NCI-H1092 treated with DMSO at 0.1 percent for 48 hours (cell line): ENCODE measurements at regions not wholly inside any gene's neighbourhood (a gene's known extent, or its start where the extent isn't known, plus 50 kb on each side); places are given as distances from the start of the nearest gene placed in this dataset.
A peak's percentile ranks its signal among the peaks of the same experiment; 100 is the strongest.
"Not testable (repeated sequence)": the region's sequence is repeated elsewhere in the genome, so short reads cannot be mapped to it uniquely, and the experiment has no call there.

Source experiments
- DNase-seq: peaks from one replicate; lab custom pipeline; 2025; lab: John Stamatoyannopoulos, UW

GRCh38 chr18:30709595-30709994 lies 332.9 kb downstream of the DSC3 start:
- no peak for DNase-seq

DNA sequence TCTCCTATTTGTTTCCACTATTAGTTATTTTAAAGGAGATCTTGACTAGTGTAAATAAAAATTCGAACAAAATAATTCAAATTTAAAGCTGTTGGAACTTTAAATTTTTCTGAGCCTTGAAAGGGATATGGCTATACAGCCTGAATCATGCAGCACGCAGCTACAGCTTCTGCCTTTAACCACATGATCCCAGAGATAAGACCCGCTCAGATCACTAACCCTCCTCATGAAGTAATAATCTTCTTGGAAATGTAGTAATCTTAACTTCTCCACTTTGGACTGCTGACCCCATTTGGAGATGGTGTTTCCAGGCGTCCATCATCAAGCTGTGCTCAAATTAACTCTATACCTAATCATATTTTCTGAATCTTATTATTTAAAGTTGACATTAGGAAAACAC lies 336.6 kb downstream of the DSC3 start:
- DNase-seq, result no peak

- no peak for DNase-seq
These were observed 344.0 kb downstream of the DSC3 start for GRCh38 chr18:30698571-30698970.

DNA sequence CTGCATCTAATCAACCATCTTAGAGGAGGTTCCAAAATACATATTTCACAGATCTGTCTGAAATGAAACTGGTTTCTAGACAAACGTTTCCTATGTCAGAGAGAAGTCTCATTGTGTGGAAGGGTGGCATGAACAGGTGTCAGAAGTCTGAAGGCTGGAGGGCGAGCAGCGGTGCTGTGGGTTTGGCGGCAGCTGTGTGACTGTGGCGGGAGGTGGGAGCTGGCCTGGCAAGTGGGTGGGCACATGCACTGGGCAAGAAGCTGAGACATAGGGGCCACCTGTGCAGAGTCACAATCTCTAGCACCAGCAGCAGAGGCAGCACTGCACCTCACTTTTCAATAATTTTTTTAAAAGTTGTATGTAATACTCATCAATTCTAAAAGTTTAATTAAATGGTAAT lies 346.3 kb downstream of the DSC3 start:
- DNase-seq, result no peak

- no peak for DNase-seq
These were observed 347.8 kb downstream of the DSC3 start for GRCh38 chr18:30694773-30695172.

- no peak for DNase-seq
These were observed 353.3 kb downstream of the DSC3 start for GRCh38 chr18:30689216-30689615.

GRCh38 chr18:30687501-30687900 lies 355.0 kb downstream of the DSC3 start:
- no peak for DNase-seq

DNA sequence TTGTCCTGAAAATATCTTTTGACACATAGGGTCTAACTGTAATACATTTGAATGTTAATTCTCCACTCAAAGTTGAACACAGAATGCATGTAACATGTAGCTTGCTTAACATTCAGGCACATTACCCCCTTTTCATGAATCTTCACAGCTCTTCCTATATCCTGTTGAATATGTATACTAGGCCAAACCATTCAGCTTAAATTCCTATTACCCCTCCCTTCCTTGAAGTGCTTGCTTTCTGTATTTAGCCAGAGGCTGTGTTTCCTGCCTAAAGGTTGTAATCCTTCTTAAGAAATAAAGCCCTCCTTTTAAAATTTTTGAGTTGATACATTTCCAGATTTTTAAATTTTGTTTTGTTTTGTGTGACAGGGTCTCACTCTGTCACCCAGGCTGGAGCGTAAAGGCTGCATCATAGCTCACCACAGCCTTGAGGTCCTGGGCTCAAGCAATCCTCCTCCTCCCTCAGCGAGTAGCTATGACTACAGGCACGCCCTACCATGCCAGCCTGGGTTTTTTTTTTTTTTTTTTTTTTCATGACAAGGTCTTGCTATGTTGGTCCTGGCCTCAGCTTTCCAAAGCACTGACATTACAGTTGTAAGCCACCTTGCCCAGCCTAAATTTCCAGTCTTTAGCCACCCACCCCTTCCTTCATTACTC lies 357.6 kb downstream of the DSC3 start:
- no peak for DNase-seq

GRCh38 chr18:30683836-30684235 lies 358.7 kb downstream of the DSC3 start:
- no peak for DNase-seq

DNA sequence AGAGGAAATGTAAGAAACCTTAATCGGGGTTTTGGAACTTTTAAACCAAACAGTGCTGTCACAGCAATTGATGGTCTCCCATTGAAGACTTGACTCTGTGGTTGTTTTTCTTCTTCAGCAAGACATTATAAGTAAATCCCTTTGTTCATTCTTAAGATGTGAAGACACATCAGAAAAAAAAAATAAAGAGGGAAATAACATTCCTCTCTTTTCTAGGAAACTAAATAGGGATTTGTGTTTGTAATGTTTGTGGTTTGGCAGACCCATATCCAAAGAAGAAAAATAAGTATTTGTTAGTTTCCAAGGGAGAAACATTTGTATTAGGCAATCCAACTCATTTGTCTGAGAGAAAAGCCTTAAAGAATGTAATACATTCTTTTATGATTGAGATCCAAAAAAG lies 359.9 kb downstream of the DSC3 start:
- DNase-seq, result no peak

DNA sequence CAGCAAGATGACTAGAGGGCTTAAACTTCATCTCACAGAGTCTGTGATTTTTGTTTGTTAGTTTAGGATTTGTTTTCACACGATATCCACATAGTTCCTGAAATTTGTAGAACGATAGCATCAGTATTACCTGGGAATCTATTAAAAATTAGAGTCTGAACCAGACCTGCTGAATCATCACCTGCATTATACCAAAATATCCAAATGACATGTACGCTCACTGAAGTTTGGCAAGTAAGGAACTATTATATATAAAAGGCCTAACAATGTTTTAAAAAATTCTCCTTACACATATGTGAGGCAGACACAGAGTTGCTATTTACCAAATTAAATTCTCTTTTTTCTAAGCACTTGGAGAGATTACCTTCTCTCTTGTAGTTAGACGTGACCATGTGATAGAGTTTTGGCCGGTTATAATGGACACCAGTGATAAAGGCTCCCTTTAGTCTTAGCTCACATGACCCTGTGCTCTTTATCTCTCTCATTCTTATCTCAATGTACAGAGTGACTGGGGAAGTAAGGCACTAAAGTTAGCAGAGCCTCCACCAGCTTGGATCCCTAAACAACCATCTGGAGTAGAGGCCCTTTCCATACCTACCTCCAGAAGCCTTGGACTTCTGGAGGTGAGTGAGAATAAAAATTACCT lies 363.1 kb downstream of the DSC3 start:
- DNase-seq, result no peak

GRCh38 chr18:30677813-30678212 lies 364.7 kb downstream of the DSC3 start:
- not testable (repeated sequence) for DNase-seq

GRCh38 chr18:30676053-30676480 lies 366.5 kb downstream of the DSC3 start:
- peak; percentile 33 for DNase-seq

GRCh38 chr18:30675493-30675892 lies 367.0 kb downstream of the DSC3 start:
- no peak for DNase-seq

GRCh38 chr18:30675072-30675471 lies 367.5 kb downstream of the DSC3 start:
- DNase-seq, result no peak

DNA sequence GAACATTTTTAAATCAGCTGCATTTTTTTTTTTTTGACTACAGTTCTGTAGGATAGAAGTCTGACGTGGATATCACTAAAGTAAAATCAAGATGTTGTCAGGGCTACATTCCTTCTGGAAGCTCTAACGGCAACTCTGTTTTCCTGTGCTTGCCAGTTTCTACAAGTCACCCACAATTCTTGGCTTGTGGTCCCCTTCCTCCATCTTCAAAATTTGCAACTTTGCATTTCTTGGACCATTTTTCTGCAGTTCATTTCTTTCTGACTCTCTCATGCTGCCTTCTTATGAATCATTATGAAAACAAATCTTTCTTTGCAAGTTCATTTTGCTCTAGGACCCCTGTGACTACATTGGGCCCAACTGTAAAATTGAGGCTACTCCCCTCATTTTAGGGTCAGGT lies 367.9 kb downstream of the DSC3 start:
- no peak for DNase-seq

GRCh38 chr18:30672439-30672838 lies 370.1 kb downstream of the DSC3 start:
- not testable (repeated sequence) for DNase-seq

DNA sequence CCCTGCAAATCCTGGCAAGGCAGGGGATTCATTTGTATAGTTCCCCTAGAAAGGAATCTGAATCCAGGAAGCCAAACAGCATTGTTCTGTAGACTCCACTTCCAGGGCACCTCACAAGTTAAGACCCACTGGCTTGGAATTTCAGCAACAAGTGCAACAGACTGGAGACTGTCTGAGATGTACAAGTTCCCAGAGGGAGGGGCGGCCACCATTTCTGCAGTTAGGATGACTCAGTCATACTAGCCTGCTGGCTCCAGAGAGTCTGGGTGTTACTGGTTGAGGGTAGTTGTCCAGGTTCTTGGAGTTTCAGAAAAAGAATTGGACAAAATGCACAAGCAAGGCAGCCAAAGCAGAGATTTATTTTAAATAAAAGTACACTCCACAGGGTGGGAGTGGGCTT lies 384.2 kb downstream of the DSC3 start:
- DNase-seq, result no peak

GRCh38 chr18:30652387-30652786 lies 390.2 kb downstream of the DSC3 start:
- no peak for DNase-seq

DNA sequence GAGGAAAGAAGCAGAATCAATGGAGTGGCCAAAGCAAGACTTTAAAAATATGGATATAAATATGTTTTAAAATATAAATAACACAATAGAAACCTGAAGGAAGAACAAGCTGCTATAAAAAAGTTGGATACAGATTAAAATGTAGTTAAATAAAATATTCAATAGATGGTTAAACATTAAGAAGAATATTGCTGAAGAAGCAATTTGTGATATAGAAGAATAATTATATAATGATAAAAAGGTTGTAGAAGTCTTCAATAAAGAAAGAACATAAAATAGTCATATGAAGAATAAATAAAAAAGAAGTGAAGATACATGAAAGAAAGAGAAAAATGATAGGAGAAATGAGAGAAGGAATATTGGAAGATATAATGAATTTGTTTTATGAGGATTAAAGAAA lies 392.0 kb downstream of the DSC3 start:
- no peak for DNase-seq

GRCh38 chr18:30644158-30644557 lies 398.4 kb downstream of the DSC3 start:
- no peak for DNase-seq

DNA sequence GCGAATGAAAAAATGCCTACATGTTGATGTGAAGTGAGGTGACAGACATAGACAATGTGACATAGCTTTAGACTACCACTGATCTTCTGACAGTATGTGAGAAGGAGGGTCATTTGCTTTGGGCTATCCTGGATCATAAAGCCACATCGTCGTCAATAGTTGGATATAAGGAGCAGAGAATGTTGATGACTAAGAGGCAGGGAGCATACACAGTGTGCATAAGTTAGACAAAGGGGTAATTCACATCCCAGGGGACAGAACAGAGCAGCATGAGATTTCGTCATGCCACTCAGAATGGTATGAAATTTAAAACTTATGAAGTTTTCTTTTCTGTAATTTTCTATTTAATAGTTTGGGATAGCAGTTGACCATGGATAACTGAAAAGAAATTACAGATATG lies 403.2 kb downstream of the DSC3 start:
- no peak for DNase-seq

DNA sequence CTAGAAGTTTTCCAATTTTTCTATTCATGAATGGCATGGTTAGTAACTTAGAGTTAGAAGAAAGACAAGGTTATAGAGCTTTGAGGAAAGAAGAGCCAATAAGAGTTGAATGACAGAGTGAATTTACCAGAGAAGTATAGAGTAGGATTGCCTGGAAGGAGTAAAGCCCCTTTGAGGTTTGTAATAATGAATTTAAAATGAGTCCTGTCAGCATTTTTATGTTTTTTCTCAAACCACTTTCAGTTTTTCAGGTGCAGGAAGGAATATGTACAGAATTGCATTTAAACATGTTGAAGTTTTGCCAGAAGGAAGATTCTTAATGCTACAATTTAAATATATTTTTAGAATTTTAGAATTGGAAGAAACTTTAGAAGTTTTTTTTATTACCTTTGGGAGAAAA lies 408.3 kb downstream of the DSC3 start:
- DNase-seq, result no peak

- DNase-seq, result no peak
These were observed 410.4 kb downstream of the DSC3 start for GRCh38 chr18:30632071-30632698.
